ENCODE measurements at regions not wholly inside any gene's neighbourhood (a gene's known extent, or its start where the extent isn't known, plus 50 kb on each side); places are given as distances from the start of the nearest gene placed in this dataset.

- TF ChIP-seq CTCF (IDR thresholded peaks at IDR 0.05; ENCODE audit: low read depth, low read length) (no peak), POLR2A (IDR thresholded peaks at IDR 0.05; ENCODE audit: extremely low read depth, insufficient read length) (no peak), MAX (IDR thresholded peaks at IDR 0.05; ENCODE audit: low read depth, low read length) (no peak)
These were observed 71.0 kb upstream of the MDFIC2 start for GRCh38 chr3:70383360-70383831.

All from NB4 (cell line).